GM12865 (cell line): ENCODE measurements at regions not wholly inside any gene's neighbourhood (a gene's known extent, or its start where the extent isn't known, plus 50 kb on each side); places are given as distances from the start of the nearest gene placed in this dataset.

Source experiments
- DNase-seq: peaks from one replicate; pipeline ENCODE4 v3.0.0; 2010; ENCODE audit warnings: low read depth
- H3K4me3 ChIP-seq: 2 replicates; pipeline ENCODE4 v1.5.1; 2011; ENCODE audit warnings: mild to moderate bottlenecking, low read depth, low read length, control low read depth
- TF ChIP-seq, protein P1 (sequence below): IDR thresholded peaks from 2 replicates; pipeline ENCODE4 v1.5.1; 2011; ENCODE audit warnings: low read length, control low read depth, low read depth, inconsistent platforms; ENCODE audit not compliant: insufficient read depth; ENCODE audit errors: missing control alignments

DNA sequence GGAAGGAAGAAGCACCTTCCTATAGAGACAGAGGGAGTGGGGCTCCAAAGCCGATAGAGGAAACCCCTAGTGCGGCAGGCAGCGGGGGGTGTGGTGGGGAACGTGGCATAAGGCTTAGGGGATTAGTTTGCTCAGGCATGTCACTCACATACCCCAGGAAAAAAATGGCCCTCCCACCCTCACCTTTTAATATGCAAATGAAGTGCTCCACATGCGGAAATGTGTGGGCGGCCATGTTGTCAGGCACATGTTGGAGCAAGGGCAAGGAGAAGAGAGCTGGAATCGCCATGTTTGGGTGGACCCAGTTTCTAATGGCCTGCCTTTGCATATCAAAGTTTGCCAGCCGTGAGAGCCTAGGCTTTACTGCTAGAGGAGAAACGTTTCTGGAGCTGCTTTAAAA lies 758.8 kb downstream of the NR2F1-AS1 start:
- TF ChIP-seq, protein P1, sequence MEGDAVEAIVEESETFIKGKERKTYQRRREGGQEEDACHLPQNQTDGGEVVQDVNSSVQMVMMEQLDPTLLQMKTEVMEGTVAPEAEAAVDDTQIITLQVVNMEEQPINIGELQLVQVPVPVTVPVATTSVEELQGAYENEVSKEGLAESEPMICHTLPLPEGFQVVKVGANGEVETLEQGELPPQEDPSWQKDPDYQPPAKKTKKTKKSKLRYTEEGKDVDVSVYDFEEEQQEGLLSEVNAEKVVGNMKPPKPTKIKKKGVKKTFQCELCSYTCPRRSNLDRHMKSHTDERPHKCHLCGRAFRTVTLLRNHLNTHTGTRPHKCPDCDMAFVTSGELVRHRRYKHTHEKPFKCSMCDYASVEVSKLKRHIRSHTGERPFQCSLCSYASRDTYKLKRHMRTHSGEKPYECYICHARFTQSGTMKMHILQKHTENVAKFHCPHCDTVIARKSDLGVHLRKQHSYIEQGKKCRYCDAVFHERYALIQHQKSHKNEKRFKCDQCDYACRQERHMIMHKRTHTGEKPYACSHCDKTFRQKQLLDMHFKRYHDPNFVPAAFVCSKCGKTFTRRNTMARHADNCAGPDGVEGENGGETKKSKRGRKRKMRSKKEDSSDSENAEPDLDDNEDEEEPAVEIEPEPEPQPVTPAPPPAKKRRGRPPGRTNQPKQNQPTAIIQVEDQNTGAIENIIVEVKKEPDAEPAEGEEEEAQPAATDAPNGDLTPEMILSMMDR: no peak
- no peak for DNase-seq
- H3K4me3 ChIP-seq: no peak overlapping the region

DNA sequence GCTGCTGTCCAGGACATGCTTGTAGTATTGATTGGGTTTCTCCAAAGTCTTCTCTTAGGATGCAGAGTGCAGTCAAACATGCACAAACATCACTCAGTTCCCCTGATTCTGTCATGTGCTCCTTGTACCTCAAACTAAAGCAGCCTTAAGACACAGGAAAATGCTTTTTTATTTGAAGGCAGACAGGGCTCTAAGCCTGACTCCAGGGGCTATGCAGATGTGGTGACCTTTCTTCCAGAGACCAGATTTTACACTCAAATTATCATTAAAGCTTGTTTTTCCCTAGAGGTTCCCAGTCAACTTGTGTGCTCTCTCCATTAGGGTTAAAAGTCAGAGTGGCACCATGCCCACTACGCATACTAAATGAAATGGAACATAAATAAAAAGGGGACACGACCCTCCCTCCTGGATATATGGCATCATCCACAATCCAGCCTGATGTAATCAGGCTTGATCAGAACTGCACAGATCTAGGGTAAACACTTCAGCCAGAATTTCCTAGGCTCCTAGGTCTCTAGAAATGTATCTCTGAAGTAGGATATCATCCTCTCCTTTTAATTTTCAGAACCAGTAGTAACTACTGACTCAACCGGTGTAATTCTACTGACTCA lies 771.1 kb downstream of the NR2F1-AS1 start:
- TF ChIP-seq, protein P1: no peak
- no peak overlapping the region for H3K4me3 ChIP-seq
- DNase-seq: no peak

DNA sequence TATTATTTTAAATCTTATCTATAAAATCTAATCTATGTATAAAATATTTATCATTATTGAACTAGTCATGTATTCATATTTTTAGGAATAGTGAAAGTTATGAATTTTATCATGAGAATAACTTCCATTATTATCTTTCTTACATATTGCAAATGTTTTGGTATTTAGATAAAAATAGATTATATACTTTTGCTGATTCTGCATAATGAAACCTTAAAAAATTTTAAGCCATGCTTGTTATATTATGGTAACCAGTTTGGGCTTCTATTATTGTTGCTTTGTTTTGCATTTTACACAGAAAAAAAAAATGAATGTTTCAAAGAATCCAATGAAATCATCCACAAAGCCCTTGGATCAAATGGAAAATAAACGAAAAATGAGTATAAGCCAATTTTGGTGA lies 772.5 kb downstream of the NR2F1-AS1 start:
- DNase-seq: no peak
- TF ChIP-seq, protein P1: no peak
- H3K4me3 ChIP-seq: no peak overlapping the region

DNA sequence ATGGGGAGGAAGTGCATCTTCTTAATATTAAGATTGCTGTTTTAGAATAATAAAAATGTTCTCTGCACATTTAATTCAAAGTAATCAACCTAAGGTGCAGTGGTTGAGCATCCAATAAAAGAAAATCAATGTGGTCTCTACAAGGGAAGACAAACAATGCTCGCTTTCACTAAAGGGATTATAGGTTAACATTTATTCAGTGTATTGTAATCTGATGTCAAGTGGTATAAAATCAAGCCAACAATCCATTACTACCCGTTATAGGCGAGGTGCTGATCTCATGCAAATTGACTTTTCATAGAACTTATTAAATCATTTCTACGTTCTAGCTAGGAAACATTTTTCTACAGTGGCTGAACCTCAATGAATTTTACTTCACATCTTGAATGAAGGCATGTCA lies 773.9 kb downstream of the NR2F1-AS1 start:
- no peak overlapping the region for H3K4me3 ChIP-seq
- DNase-seq: no peak
- TF ChIP-seq, protein P1: no peak

DNA sequence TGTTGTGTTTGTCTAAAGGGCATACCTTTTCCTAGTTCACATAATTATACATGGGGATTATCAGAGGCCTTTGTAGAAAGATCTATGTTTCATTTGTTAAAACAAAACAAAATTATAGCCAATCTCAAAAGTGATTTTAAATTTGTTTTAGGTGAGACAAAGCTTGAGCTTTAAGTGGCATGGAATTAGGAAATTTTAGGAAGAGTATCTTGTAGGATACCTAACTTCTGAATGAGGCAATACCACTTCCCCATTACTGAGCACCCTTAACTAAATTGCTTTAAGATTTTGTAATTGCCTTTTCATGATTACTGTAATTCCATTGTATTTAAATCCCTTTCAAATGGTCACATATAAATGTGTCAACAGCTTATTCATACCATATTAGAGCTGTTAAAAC lies 775.6 kb downstream of the NR2F1-AS1 start:
- H3K4me3 ChIP-seq: no peak overlapping the region
- no peak for DNase-seq
- TF ChIP-seq, protein P1: no peak

DNA sequence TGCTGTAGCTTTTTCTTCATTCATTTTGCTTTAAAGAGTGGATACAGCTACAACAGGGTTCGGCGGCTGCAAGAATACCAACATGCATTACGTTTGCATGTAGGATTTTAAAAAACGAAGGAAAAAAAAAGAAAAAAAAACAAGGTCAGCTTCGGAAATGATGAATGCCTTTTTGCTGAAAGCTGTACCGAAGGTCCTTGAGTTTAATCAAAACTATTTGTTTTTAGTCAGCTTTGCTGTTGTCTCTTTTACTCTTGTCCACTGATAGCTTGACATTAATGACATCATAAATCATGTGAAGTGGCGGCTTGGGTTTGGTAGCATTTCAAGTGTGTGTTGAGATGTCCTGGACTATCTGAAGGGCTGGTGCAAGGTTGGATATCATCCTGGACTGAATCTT lies 779.1 kb downstream of the NR2F1-AS1 start:
- TF ChIP-seq, protein P1: no peak
- H3K4me3 ChIP-seq: no peak overlapping the region
- no peak for DNase-seq

DNA sequence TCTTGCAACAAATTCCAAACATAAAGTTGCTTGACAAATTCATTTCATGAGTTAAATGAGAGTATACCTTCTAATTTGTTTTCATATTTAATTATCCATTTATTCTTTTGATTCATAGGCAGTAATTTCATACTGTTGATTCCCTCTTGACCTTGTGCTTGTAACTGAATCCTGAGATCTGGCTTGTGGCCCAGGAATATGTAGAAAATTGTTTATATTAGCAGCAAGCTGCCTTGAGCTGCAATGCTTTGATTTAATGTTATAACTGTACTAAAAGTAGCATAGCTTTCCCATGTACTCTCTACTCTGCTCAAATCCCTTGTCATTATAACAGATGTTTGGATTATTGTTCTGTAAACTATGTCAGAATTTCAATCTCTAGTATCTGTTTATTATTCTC lies 780.7 kb downstream of the NR2F1-AS1 start:
- DNase-seq: no peak
- no peak overlapping the region for H3K4me3 ChIP-seq
- TF ChIP-seq, protein P1: no peak
